ENCODE measurements at regions not wholly inside any gene's neighbourhood (a gene's known extent, or its start where the extent isn't known, plus 50 kb on each side); places are given as distances from the start of the nearest gene placed in this dataset.

DNA sequence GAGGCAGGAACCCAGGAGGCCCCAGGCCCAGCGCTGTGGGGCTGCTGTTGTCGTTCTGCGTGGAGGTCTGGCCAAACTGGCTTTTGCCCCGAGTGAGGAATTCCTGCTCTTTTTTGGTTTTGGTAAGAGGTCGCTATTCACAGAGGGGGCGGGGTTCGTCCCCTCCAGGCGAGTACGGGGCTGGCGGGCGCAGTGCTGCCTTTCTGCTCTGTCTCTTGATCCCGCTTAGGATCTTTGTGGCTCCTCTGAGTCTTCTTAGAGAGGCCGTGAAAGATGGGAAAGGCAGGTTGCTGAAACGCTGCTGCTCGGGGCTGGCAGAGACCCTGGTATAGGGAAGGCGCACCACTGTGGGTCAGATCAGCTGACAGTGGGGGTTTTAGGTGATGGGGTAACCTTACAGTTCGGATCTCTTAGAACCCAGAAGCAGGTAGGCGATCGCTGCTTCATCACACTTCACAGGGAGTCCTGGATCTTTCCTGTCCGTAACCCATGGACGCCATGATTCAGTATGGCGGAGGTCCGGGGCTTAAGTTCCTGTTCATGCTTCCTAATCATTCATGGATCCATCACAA lies 136.7 kb downstream of the KIF20B start:
- peak overlapping the region; percentile 12 to 49 for H3K4me3 ChIP-seq
- 64 to 87% methylated on average over 7 to 23 of the region's 23 CpGs for WGBS, 2 donors
- ATAC-seq (no peak), DNase-seq (no peak)
- intact Hi-C loops (cut with DNase I) = no loop called here
- no peaks in the 10 kb centered on the region for H3K36me3 ChIP-seq (replicated peaks in 1 of 2; ENCODE audit: insufficient read depth in 1 of 2, low read depth in 2 of 2)
- no peaks in the 10 kb centered on the region for H3K9me3 ChIP-seq
- no peak for TF ChIP-seq POLR2A (IDR thresholded peaks at IDR 0.05)
- TF ChIP-seq, protein P1, sequence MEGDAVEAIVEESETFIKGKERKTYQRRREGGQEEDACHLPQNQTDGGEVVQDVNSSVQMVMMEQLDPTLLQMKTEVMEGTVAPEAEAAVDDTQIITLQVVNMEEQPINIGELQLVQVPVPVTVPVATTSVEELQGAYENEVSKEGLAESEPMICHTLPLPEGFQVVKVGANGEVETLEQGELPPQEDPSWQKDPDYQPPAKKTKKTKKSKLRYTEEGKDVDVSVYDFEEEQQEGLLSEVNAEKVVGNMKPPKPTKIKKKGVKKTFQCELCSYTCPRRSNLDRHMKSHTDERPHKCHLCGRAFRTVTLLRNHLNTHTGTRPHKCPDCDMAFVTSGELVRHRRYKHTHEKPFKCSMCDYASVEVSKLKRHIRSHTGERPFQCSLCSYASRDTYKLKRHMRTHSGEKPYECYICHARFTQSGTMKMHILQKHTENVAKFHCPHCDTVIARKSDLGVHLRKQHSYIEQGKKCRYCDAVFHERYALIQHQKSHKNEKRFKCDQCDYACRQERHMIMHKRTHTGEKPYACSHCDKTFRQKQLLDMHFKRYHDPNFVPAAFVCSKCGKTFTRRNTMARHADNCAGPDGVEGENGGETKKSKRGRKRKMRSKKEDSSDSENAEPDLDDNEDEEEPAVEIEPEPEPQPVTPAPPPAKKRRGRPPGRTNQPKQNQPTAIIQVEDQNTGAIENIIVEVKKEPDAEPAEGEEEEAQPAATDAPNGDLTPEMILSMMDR (IDR thresholded peaks at IDR 0.05) = no peak
- H3K4me1 ChIP-seq = peaks cover 8% of the 10 kb centered on the region
- H3K27ac ChIP-seq = no peak overlapping the region
- no peaks in the 10 kb centered on the region for H3K27me3 ChIP-seq

DNA sequence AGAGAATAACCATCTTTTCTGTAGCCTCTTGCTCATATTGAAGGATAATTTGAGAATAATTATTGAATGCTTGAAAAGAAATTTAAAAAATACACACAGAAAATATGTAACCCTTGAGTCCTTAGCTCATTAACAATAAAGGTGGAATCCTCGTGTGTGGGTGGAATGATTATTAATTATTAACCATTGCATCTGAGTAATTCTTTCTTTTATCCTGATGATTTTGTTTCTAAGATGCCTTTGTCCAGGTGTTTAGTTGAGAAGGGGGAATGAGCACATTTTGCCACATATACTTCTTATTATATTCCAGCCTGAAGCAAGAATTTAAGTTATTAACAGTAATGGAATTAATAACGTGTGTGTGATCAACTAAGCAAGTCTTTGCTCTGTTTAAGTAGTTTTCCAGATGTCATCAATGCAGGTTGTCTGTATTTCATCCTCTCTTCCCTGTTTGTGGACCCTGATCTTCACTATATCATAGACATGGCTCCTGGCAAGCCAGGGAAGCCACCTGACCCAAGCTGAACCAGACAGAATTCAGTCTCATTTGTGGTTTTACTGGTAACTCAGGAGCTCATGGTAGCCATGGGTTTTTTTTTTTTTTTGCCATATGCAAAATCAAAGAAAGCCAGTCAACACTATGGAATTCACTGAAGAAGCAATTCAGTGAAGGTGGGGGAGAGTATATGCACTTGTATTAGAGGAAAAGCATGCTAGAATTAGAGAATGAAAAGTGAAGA lies 144.3 kb downstream of the KIF20B start:
- WGBS, 2 donors = 46 to 47% methylated on average over 2 of the region's 2 CpGs
- no peaks in the 10 kb centered on the region for H3K27me3 ChIP-seq
- no peak overlapping the region for H3K27ac ChIP-seq
- ATAC-seq = no peak
- no peak for DNase-seq
- no peaks in the 10 kb centered on the region for H3K36me3 ChIP-seq (replicated peaks in 1 of 2; ENCODE audit: insufficient read depth in 1 of 2, low read depth in 2 of 2)
- intact Hi-C loops (cut with DNase I) = no loop called here
- no peak overlapping the region for H3K4me3 ChIP-seq
- TF ChIP-seq, protein P1 (IDR thresholded peaks at IDR 0.05) = no peak
- TF ChIP-seq POLR2A (IDR thresholded peaks at IDR 0.05) = no peak
- H3K4me1 ChIP-seq = no peaks in the 10 kb centered on the region
- H3K9me3 ChIP-seq = peaks cover 0 to 3% (median 0%) of the 10 kb centered on the region in 3 donors

DNA sequence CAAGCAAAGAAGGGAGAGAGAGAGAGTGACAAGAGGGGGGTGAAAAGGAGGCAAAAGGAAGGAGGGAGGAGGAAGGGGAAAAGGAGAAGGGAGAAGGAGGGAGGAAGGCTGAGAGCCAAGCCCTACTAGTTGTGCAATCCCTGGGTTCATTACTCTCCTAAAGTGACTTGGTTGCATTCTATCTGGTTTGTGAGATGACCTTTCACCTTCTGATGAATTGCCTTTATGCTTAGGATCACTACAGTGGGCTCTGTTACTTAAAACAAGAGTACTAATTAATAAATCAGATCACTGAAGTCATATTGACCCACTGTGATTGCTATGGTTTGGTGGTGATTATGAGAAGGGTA lies 144.9 kb downstream of the KIF20B start:
- ATAC-seq (no peak), DNase-seq (no peak)
- Histone ChIP-seq H3K4me1 (no peaks in the 10 kb centered on the region), H3K9me3 (peaks cover 0 to 3% (median 0%) of the 10 kb centered on the region in 3 donors), H3K27me3 (no peaks in the 10 kb centered on the region), H3K4me3 (no peak overlapping the region), H3K27ac (no peak overlapping the region), H3K36me3 (replicated peaks in 1 of 2; ENCODE audit: insufficient read depth in 1 of 2, low read depth in 2 of 2) (no peaks in the 10 kb centered on the region)
- intact Hi-C loops (cut with DNase I) = no loop called here
- no peak for TF ChIP-seq POLR2A (IDR thresholded peaks at IDR 0.05)
- TF ChIP-seq, protein P1 (IDR thresholded peaks at IDR 0.05) = no peak

DNA sequence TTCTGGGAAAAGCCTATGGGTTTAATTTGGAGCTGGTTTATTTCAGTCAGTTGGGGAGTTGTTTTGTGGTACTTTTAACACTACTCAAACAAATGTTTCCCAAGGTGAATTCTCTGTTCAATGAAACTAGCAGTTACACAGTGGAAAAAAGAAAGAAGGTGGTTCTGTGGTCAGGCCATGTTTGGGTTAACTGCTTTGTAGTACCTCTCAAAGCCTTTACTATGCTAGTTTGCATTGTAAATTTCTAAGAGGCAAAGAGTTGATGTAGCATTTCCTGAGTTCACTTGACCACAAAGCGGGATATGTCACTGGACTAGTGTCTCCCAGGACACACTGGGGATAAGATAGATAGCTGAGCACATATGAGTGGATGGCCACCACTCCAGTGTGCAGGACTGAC lies 145.4 kb downstream of the KIF20B start:
- Histone ChIP-seq H3K4me1 (no peaks in the 10 kb centered on the region), H3K27me3 (no peaks in the 10 kb centered on the region), H3K36me3 (replicated peaks in 1 of 2; ENCODE audit: insufficient read depth in 1 of 2, low read depth in 2 of 2) (no peaks in the 10 kb centered on the region), H3K4me3 (no peak overlapping the region), H3K27ac (no peak overlapping the region), H3K9me3 (peaks cover 0 to 3% (median 0%) of the 10 kb centered on the region in 3 donors)
- WGBS, 2 donors = 67 to 88% methylated on average over 1 of the region's 1 CpG
- no peak for ATAC-seq
- intact Hi-C loops (cut with DNase I) = no loop called here
- DNase-seq = no peak
- no peak for TF ChIP-seq POLR2A (IDR thresholded peaks at IDR 0.05)
- TF ChIP-seq, protein P1 (IDR thresholded peaks at IDR 0.05) = no peak

DNA sequence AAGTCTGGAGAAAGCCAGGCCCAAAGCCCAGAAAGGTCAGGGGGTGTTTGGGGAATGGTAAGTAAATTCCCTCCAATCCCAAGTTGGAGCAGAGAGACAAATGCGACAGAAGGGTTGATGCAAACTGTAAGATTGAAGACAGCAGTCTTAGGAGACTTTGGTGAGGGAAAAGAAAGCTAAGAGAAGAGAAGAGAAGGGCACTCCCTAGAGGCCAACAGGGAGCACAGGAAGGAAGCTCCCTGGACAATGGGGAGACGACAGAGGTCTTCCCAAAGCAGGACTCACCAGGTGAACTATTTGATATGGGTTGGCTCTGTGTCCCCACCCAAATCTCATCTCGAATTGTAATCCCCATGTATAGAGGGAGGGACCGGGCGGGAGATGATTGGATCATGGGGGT lies 151.5 kb downstream of the KIF20B start:
- Histone ChIP-seq H3K36me3 (replicated peaks in 1 of 2; ENCODE audit: insufficient read depth in 1 of 2, low read depth in 2 of 2) (no peaks in the 10 kb centered on the region), H3K9me3 (no peaks in the 10 kb centered on the region), H3K4me1 (no peaks in the 10 kb centered on the region), H3K27me3 (no peaks in the 10 kb centered on the region), H3K27ac (no peak overlapping the region), H3K4me3 (no peak overlapping the region)
- DNase-seq (no peak), ATAC-seq (no peak)
- 87 to 90% methylated on average over 5 of the region's 5 CpGs for WGBS, 2 donors
- no peak for TF ChIP-seq POLR2A (IDR thresholded peaks at IDR 0.05)
- TF ChIP-seq, protein P1 (IDR thresholded peaks at IDR 0.05) = no peak
- intact Hi-C loops (cut with DNase I) = no loop called here

Measured in body of pancreas (tissue), 4 donors.